SK-N-SH (cell line): ENCODE measurements at regions not wholly inside any gene's neighbourhood (a gene's known extent, or its start where the extent isn't known, plus 50 kb on each side); places are given as distances from the start of the nearest gene placed in this dataset.

Source experiments
- CTCF ChIA-PET: fragments of 300-600, 350-600 bp; formaldehyde crosslinking; extraction: SDS; loops from one replicate; lab custom pipeline; 2021; lab: Yijun Ruan, JAX
- POLR2A ChIA-PET: fragments of 350-600 bp; sonication (Branson Sonifier 250); formaldehyde crosslinking; extraction: SDS; loops from one replicate; lab custom pipeline; 2020; ENCODE audit warnings: antibody characterized with exemption, inconsistent platforms; lab: Yijun Ruan, JAX
- DNase-seq: peaks from one replicate; pipeline ENCODE4 v3.0.0; 2012
- H2AFZ ChIP-seq: fragments of 200-600 bp; sonication (generic); 2 replicates; pipeline ENCODE4 v1.8.1; 2016; ENCODE audit warnings: antibody characterized with exemption, mild to moderate bottlenecking, low read depth
- H3F3A ChIP-seq: fragments of 200-600 bp; sonication (generic); replicated peaks from 2 replicates; pipeline ENCODE3; 2016; ENCODE audit warnings: antibody characterized with exemption, mild to moderate bottlenecking; ENCODE audit not compliant: insufficient read depth
- H3K27ac ChIP-seq, 2 experiments: fragments of 200-500 bp in 1 of 2; fragments of 200-600 bp in 1 of 2; sonication (Bioruptor generic) in 1 of 2; sonication (generic), shearing (Covaris generic) in 1 of 2; 2 replicates each; pipeline versions ENCODE4 v1.5.1 to v1.6.1; 2014 to 2016; ENCODE audit warnings: low read depth in 2 of 2, inconsistent platforms in 1 of 2, low read length in 1 of 2, mild to moderate bottlenecking in 1 of 2, mixed read lengths in 1 of 2
- H3K27me3 ChIP-seq: fragments of 200-600 bp; sonication (generic), shearing (Covaris generic); 2 replicates; pipeline ENCODE4 v1.6.1; 2016; ENCODE audit warnings: mixed run types; ENCODE audit not compliant: insufficient read depth
- H3K36me3 ChIP-seq, 2 experiments: fragments of 200-500 bp in 1 of 2; fragments of 200-600 bp in 1 of 2; sonication (Bioruptor generic) in 1 of 2; sonication (generic) in 1 of 2; replicated peaks in 1 of 2; 2 replicates each; pipeline versions ENCODE3 to v1.5.1; 2014 to 2016; ENCODE audit warnings: low read length in 1 of 2, mild to moderate bottlenecking in 1 of 2; ENCODE audit not compliant: insufficient read depth in 2 of 2, control insufficient read depth in 1 of 2
- H3K4me1 ChIP-seq, 2 experiments: fragments of 200-500 bp in 1 of 2; fragments of 200-600 bp in 1 of 2; sonication (Bioruptor generic) in 1 of 2; sonication (generic), shearing (Covaris generic) in 1 of 2; 2 replicates each; pipeline versions ENCODE4 v1.5.1 to v1.6.1; 2014 to 2016; ENCODE audit warnings: low read depth in 1 of 2, low read length in 1 of 2, mixed run types in 1 of 2; ENCODE audit not compliant: insufficient read depth in 2 of 2, control insufficient read depth in 1 of 2
- H3K4me2 ChIP-seq: fragments of 200-600 bp; sonication (generic), shearing (Covaris generic); 2 replicates; pipeline ENCODE4 v1.6.1; 2017; ENCODE audit warnings: mixed run types
- H3K4me3 ChIP-seq, 2 experiments: fragments of 200-500 bp in 1 of 2; fragments of 200-600 bp in 1 of 2; sonication (Bioruptor generic) in 1 of 2; sonication (generic), shearing (Covaris generic) in 1 of 2; 2 replicates each; pipeline versions ENCODE4 v1.5.1 to v1.8.1; 2014 to 2016; ENCODE audit warnings: low read depth in 2 of 2, inconsistent platforms in 1 of 2, low read length in 1 of 2, mild to moderate bottlenecking in 1 of 2, mixed read lengths in 1 of 2, moderate library complexity in 1 of 2
- H3K79me2 ChIP-seq: fragments of 200-600 bp; sonication (generic); 2 replicates; pipeline ENCODE4 v1.8.1; 2017; ENCODE audit warnings: mild to moderate bottlenecking; ENCODE audit not compliant: insufficient read depth
- H3K9ac ChIP-seq: fragments of 200-600 bp; sonication (generic); 2 replicates; pipeline ENCODE4 v1.6.1; 2017; ENCODE audit warnings: mixed run types
- H3K9me2 ChIP-seq: fragments of 200-600 bp; sonication (generic); 2 replicates; pipeline ENCODE4 v1.6.1; 2017; ENCODE audit warnings: mixed run types
- H3K9me3 ChIP-seq: fragments of 200-600 bp; sonication (generic); 2 replicates; pipeline ENCODE4 v1.6.1; 2017; ENCODE audit warnings: mixed run types, mild to moderate bottlenecking, moderate library complexity
- H4K20me1 ChIP-seq: fragments of 200-600 bp; sonication (generic); 2 replicates; pipeline ENCODE4 v1.6.1; 2017; ENCODE audit warnings: mild to moderate bottlenecking, mixed run types; ENCODE audit not compliant: insufficient read depth
- ELF1 ChIP-seq: IDR thresholded peaks from 2 replicates; pipeline ENCODE4 v1.4.0; 2012
- FOSL2 ChIP-seq: IDR thresholded peaks from 2 replicates; pipeline ENCODE4 v1.4.0; 2012; ENCODE audit warnings: low read depth, mild to moderate bottlenecking, moderate library complexity, borderline replicate concordance
- GABPA ChIP-seq: IDR thresholded peaks from 2 replicates; pipeline ENCODE4 v1.4.0; 2012; ENCODE audit warnings: low read depth, mild to moderate bottlenecking
- GATA2 ChIP-seq: sonication (generic); formaldehyde crosslinking; IDR thresholded peaks from 2 replicates; pipeline ENCODE4 v1.5.0; 2020; ENCODE audit warnings: mild to moderate bottlenecking, missing genetic modification reagents
- NFIC ChIP-seq: IDR thresholded peaks from 2 replicates; pipeline ENCODE4 v1.4.0; 2012; ENCODE audit warnings: borderline replicate concordance
- POLR2AphosphoS5 ChIP-seq: IDR thresholded peaks from 2 replicates; pipeline ENCODE4 v1.6.1; 2012; ENCODE audit warnings: low read depth, low read length
- RAD21 ChIP-seq: IDR thresholded peaks from 2 replicates; pipeline ENCODE4 v1.6.1; 2012; ENCODE audit warnings: mild to moderate bottlenecking, low read length
- RFX5 ChIP-seq: IDR thresholded peaks from 2 replicates; pipeline ENCODE4 v1.6.1; 2012; ENCODE audit warnings: mild to moderate bottlenecking, improper control_type of control experiment, low read length
- SMC3 ChIP-seq: IDR thresholded peaks from 2 replicates; pipeline ENCODE4 v1.6.1; 2012; ENCODE audit warnings: low read depth, low read length, improper control_type of control experiment
- TCF12 ChIP-seq: IDR thresholded peaks from 2 replicates; pipeline ENCODE4 v1.4.0; 2012
- USF2 ChIP-seq: fragments of 150-350 bp; IDR thresholded peaks from 2 replicates; pipeline ENCODE4 v1.6.1; 2017; ENCODE audit warnings: antibody characterized with exemption, low read length, low read depth, borderline replicate concordance
- YY1 ChIP-seq: IDR thresholded peaks from 2 replicates; pipeline ENCODE4 v1.4.0; 2012; ENCODE audit warnings: low read depth, mild to moderate bottlenecking
- WGBS: methylation state at CpG from one replicate; pipeline ENCODE4 v1.1.6; 2017; ENCODE audit warnings: low lambda C conversion rate; 5-methylcytosine and 5-hydroxymethylcytosine counted together
- TF ChIP-seq, protein P1 (sequence below): IDR thresholded peaks from 2 replicates; pipeline ENCODE4 v1.4.0; 2012; ENCODE audit warnings: low read depth, borderline replicate concordance
- TF ChIP-seq, protein P2 (sequence below): IDR thresholded peaks from 2 replicates; pipeline ENCODE4; 2012
- TF ChIP-seq, protein P3 (sequence below): IDR thresholded peaks from 2 replicates; pipeline ENCODE4 v1.4.0; 2012; ENCODE audit warnings: low read depth
- TF ChIP-seq, protein P4 (sequence below): fragments of 150-350 bp; IDR thresholded peaks from 2 replicates; pipeline ENCODE4 v1.6.1; 2016; ENCODE audit warnings: mild to moderate bottlenecking, low read depth, low read length

DNA sequence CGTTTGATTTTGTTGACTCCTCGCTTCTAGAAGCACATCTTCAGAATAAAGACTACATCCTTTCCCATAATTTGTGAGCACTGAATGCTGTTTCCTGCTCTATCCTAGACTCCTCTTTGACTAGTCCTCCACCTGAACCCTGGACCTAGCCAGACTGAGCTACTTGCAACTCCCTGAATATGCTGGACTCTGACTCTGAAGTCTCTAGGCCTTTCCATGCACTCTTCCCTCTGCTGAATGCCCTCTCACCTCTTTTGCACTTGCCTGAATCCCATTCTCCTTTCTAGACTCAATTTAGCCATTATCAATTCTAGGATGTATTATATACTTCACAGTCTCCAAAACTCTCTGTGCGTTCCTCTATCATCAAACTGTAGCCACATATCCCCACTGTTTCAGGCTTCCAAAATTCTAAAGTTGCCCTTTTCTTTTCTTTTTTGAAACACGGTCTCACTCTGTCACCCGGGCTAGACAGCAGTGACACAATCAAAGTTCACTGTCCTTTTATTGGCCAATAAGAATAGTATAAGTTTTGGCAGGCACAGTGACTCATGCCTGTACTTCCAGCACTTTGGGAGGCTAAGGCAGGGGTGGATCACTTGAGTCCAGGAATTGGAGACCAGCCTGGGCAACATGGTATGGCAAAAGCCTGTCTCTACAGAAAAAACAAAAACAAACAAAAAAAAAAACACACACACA is 127.0 kb downstream of the LTN1 start:
- Histone ChIP-seq H3K36me3 (peaks cover 0 to 8% of the 10 kb centered on the region in 2 experiments), H4K20me1 (no peaks in the 10 kb centered on the region), H3K27me3 (no peaks in the 10 kb centered on the region), H3F3A (no peaks in the 10 kb centered on the region), H3K9ac (no peak overlapping the region), H3K9me2 (no peaks in the 10 kb centered on the region), H3K4me1 (0 out of 4 replicates have a peak, but pooled peaks cover 0 to 5% of the 10 kb centered on the region in 2 experiments), H3K4me3 (no peak overlapping the region), H3K4me2 (no peak overlapping the region), H3K27ac (no peak overlapping the region), H2AFZ (no peak overlapping the region), H3K9me3 (no peaks in the 10 kb centered on the region), H3K79me2 (no peaks in the 10 kb centered on the region)
- CTCF ChIA-PET, result no interaction called here
- WGBS, result 95% methylated on average over 5 of the region's 5 CpGs
- TF ChIP-seq, protein P1, sequence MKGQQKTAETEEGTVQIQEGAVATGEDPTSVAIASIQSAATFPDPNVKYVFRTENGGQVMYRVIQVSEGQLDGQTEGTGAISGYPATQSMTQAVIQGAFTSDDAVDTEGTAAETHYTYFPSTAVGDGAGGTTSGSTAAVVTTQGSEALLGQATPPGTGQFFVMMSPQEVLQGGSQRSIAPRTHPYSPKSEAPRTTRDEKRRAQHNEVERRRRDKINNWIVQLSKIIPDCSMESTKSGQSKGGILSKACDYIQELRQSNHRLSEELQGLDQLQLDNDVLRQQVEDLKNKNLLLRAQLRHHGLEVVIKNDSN, result no peak
- TF ChIP-seq, protein P2, sequence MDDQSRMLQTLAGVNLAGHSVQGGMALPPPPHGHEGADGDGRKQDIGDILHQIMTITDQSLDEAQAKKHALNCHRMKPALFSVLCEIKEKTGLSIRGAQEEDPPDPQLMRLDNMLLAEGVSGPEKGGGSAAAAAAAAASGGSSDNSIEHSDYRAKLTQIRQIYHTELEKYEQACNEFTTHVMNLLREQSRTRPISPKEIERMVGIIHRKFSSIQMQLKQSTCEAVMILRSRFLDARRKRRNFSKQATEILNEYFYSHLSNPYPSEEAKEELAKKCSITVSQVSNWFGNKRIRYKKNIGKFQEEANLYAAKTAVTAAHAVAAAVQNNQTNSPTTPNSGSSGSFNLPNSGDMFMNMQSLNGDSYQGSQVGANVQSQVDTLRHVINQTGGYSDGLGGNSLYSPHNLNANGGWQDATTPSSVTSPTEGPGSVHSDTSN, result no peak
- no peak for TF ChIP-seq SMC3
- no peak for TF ChIP-seq TCF12
- TF ChIP-seq GABPA, result no peak
- no peak for TF ChIP-seq USF2
- TF ChIP-seq, protein P3, sequence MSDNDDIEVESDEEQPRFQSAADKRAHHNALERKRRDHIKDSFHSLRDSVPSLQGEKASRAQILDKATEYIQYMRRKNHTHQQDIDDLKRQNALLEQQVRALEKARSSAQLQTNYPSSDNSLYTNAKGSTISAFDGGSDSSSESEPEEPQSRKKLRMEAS, result no peak
- no peak for TF ChIP-seq GATA2 (CRISPR knock-in tag)
- TF ChIP-seq RAD21, result no peak
- TF ChIP-seq NFIC, result no peak
- no peak for TF ChIP-seq YY1
- POLR2A ChIA-PET, result no interaction called here
- DNase-seq, result no peak

- CTCF ChIA-PET, result interaction anchor here (1.2 kb wide), 2 partner anchors 21 to 38 kb away, joined by 3 read pairs; no protein-coding TSS in a partner anchor
- Histone ChIP-seq H3K27me3 (no peaks in the 10 kb centered on the region), H2AFZ (no peak overlapping the region), H3K4me3 (no peak overlapping the region), H3K9me2 (no peaks in the 10 kb centered on the region), H4K20me1 (no peaks in the 10 kb centered on the region), H3K9me3 (no peaks in the 10 kb centered on the region), H3K36me3 (no peaks in the 10 kb centered on the region), H3K4me2 (no peak overlapping the region), H3K79me2 (no peaks in the 10 kb centered on the region), H3K27ac (no peak overlapping the region), H3F3A (no peaks in the 10 kb centered on the region), H3K4me1 (no peaks in the 10 kb centered on the region), H3K9ac (no peak overlapping the region)
- POLR2A ChIA-PET, result no interaction called here
- TF ChIP-seq POLR2AphosphoS5 (no peak), ELF1 (no peak), RFX5 (no peak), FOSL2 (no peak)
- TF ChIP-seq, protein P4, sequence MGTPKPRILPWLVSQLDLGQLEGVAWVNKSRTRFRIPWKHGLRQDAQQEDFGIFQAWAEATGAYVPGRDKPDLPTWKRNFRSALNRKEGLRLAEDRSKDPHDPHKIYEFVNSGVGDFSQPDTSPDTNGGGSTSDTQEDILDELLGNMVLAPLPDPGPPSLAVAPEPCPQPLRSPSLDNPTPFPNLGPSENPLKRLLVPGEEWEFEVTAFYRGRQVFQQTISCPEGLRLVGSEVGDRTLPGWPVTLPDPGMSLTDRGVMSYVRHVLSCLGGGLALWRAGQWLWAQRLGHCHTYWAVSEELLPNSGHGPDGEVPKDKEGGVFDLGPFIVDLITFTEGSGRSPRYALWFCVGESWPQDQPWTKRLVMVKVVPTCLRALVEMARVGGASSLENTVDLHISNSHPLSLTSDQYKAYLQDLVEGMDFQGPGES, result no peak
- TF ChIP-seq, protein P1, result no peak
- DNase-seq, result no peak
- WGBS, result 81% methylated on average over 3 of the region's 3 CpGs
Observed at GRCh38 chr21:28858424-28858823, 134.3 kb downstream of the LTN1 start.
